ENCODE measurements at regions not wholly inside any gene's neighbourhood (a gene's known extent, or its start where the extent isn't known, plus 50 kb on each side); places are given as distances from the start of the nearest gene placed in this dataset.

- ATAC-seq (no peak), DNase-seq (ENCODE audit: low spot score in 2 of 2) (no peak)
- Mint-ChIP-seq H3K9me3 (peaks cover 0 to 8% of the 10 kb centered on the region in 2 donors), H3K36me3 (peaks cover 6 to 7% of the 10 kb centered on the region in 2 donors), H3K27ac (no peak overlapping the region)
Observed at GRCh38 chr16:51440131-51440889, 289.2 kb upstream of the SALL1 start.

GRCh38 chr16:51439271-51439670, 288.2 kb upstream of the SALL1 start:
- H3K36me3 Mint-ChIP-seq = peaks cover 6 to 7% of the 10 kb centered on the region in 2 donors
- peaks cover 6 to 17% of the 10 kb centered on the region in 2 donors for H3K9me3 Mint-ChIP-seq
- no peak overlapping the region for H3K27ac Mint-ChIP-seq
- DNase-seq (ENCODE audit: low spot score in 2 of 2) (no peak), ATAC-seq (no peak)

- no peak for DNase-seq (ENCODE audit: low spot score in 2 of 2)
- Mint-ChIP-seq H3K27ac (no peak overlapping the region), H3K36me3 (peaks cover 6 to 7% of the 10 kb centered on the region in 2 donors), H3K9me3 (peaks cover 10 to 17% of the 10 kb centered on the region in 2 donors)
- ATAC-seq = no peak
Observed at GRCh38 chr16:51436742-51437141, 285.7 kb upstream of the SALL1 start.

GRCh38 chr16:51434567-51435198, 283.6 kb upstream of the SALL1 start:
- Mint-ChIP-seq H3K36me3 (no peaks in the 10 kb centered on the region), H3K9me3 (peaks cover 13 to 16% of the 10 kb centered on the region in 2 donors), H3K27ac (no peak overlapping the region)
- DNase-seq (ENCODE audit: low spot score in 2 of 2) (no peak), ATAC-seq (no peak)

GRCh38 chr16:51433599-51433998, 282.5 kb upstream of the SALL1 start:
- no peak for ATAC-seq

GRCh38 chr16:51431517-51432241, 280.6 kb upstream of the SALL1 start:
- ATAC-seq (no peak), DNase-seq (ENCODE audit: low spot score in 2 of 2) (no peak)
- no peaks in the 10 kb centered on the region for H3K36me3 Mint-ChIP-seq
- H3K9me3 Mint-ChIP-seq = peaks cover 27 to 36% of the 10 kb centered on the region in 2 donors
- H3K27ac Mint-ChIP-seq = no peak overlapping the region

More at GRCh38 chr16:51433599-51433998, 282.5 kb upstream of the SALL1 start:
- DNase-seq (ENCODE audit: low spot score in 2 of 2) = no peak
- no peaks in the 10 kb centered on the region for H3K36me3 Mint-ChIP-seq
- H3K9me3 Mint-ChIP-seq = peaks cover 21 to 25% of the 10 kb centered on the region in 2 donors
- H3K27ac Mint-ChIP-seq = no peak overlapping the region

- H3K9me3 Mint-ChIP-seq = peaks cover 27 to 36% of the 10 kb centered on the region in 2 donors
Observed at GRCh38 chr16:51430716-51431369, 279.8 kb upstream of the SALL1 start.

GRCh38 chr16:51429041-51429440, 278.0 kb upstream of the SALL1 start:
- no peaks in the 10 kb centered on the region for H3K36me3 Mint-ChIP-seq

More at GRCh38 chr16:51430716-51431369, 279.8 kb upstream of the SALL1 start:
- H3K36me3 Mint-ChIP-seq = no peaks in the 10 kb centered on the region
- no peak overlapping the region for H3K27ac Mint-ChIP-seq
- ATAC-seq (no peak), DNase-seq (ENCODE audit: low spot score in 2 of 2) (no peak)

GRCh38 chr16:51427085-51427484, 276.0 kb upstream of the SALL1 start:
- no peaks in the 10 kb centered on the region for H3K36me3 Mint-ChIP-seq
- no peak for ATAC-seq
- DNase-seq (ENCODE audit: low spot score in 2 of 2) = no peak
- H3K9me3 Mint-ChIP-seq = peaks cover 20 to 34% of the 10 kb centered on the region in 2 donors
- H3K27ac Mint-ChIP-seq = no peak overlapping the region

More at GRCh38 chr16:51429041-51429440, 278.0 kb upstream of the SALL1 start:
- peaks cover 20 to 27% of the 10 kb centered on the region in 2 donors for H3K9me3 Mint-ChIP-seq
- ATAC-seq (no peak), DNase-seq (ENCODE audit: low spot score in 2 of 2) (no peak)
- H3K27ac Mint-ChIP-seq = no peak overlapping the region

- H3K36me3 Mint-ChIP-seq = no peaks in the 10 kb centered on the region
- H3K27ac Mint-ChIP-seq = no peak overlapping the region
- ATAC-seq (no peak), DNase-seq (ENCODE audit: low spot score in 2 of 2) (no peak)
- H3K9me3 Mint-ChIP-seq = peaks cover 14 to 27% of the 10 kb centered on the region in 2 donors
Observed at GRCh38 chr16:51426276-51426675, 275.2 kb upstream of the SALL1 start.

- Mint-ChIP-seq H3K36me3 (no peaks in the 10 kb centered on the region), H3K27ac (no peak overlapping the region), H3K9me3 (peaks cover 0 to 7% of the 10 kb centered on the region in 2 donors)
- no peak for ATAC-seq
- no peak for DNase-seq (ENCODE audit: low spot score in 2 of 2)
Observed at GRCh38 chr16:51420247-51420646, 269.2 kb upstream of the SALL1 start.

GRCh38 chr16:51419768-51420167, 268.7 kb upstream of the SALL1 start:
- Mint-ChIP-seq H3K9me3 (peaks cover 0 to 7% of the 10 kb centered on the region in 2 donors), H3K27ac (no peak overlapping the region), H3K36me3 (peaks cover 0 to 1% of the 10 kb centered on the region in 2 donors)
- no peak for ATAC-seq
- no peak for DNase-seq (ENCODE audit: low spot score in 2 of 2)

- ATAC-seq (no peak), DNase-seq (ENCODE audit: low spot score in 2 of 2) (no peak)
- no peak overlapping the region for H3K27ac Mint-ChIP-seq
- H3K9me3 Mint-ChIP-seq = peaks cover 0 to 7% of the 10 kb centered on the region in 2 donors
- peaks cover 0 to 4% of the 10 kb centered on the region in 2 donors for H3K36me3 Mint-ChIP-seq
Observed at GRCh38 chr16:51418258-51418657, 267.2 kb upstream of the SALL1 start.

GRCh38 chr16:51416926-51417325, 265.9 kb upstream of the SALL1 start:
- Mint-ChIP-seq H3K27ac (no peak overlapping the region), H3K9me3 (peaks cover 0 to 9% of the 10 kb centered on the region in 2 donors), H3K36me3 (peaks cover 0 to 4% of the 10 kb centered on the region in 2 donors)
- ATAC-seq (no peak), DNase-seq (ENCODE audit: low spot score in 2 of 2) (no peak)

- peaks cover 4 to 21% of the 10 kb centered on the region in 2 donors for H3K9me3 Mint-ChIP-seq
- H3K36me3 Mint-ChIP-seq = peaks cover 0 to 4% of the 10 kb centered on the region in 2 donors
- no peak overlapping the region for H3K27ac Mint-ChIP-seq
- no peak for ATAC-seq
- no peak for DNase-seq (ENCODE audit: low spot score in 2 of 2)
Observed at GRCh38 chr16:51410125-51410524, 259.1 kb upstream of the SALL1 start.

- ATAC-seq (no peak), DNase-seq (ENCODE audit: low spot score in 2 of 2) (no peak)
- peaks cover 12 to 29% of the 10 kb centered on the region in 2 donors for H3K9me3 Mint-ChIP-seq
- no peaks in the 10 kb centered on the region for H3K36me3 Mint-ChIP-seq
- H3K27ac Mint-ChIP-seq = no peak overlapping the region
Observed at GRCh38 chr16:51409001-51409675, 258.1 kb upstream of the SALL1 start.

All from activated naive CD4-positive, alpha-beta T cell treated with anti-CD3 and anti-CD28 coated beads, Interleukin-2, amount 50 U/mL, for 72 hours (primary cell).